ENCODE measurements at regions not wholly inside any gene's neighbourhood (a gene's known extent, or its start where the extent isn't known, plus 50 kb on each side); places are given as distances from the start of the nearest gene placed in this dataset.

- no peak for DNase-seq
Measured at GRCh38 chr10:89829262-89829886, 128.0 kb downstream of the KIF20B start.

GRCh38 chr10:89829887-89830269 is 128.5 kb downstream of the KIF20B start:
- DNase-seq, result no peak

- DNase-seq, result no peak
Measured at GRCh38 chr10:89830624-89831023, 129.2 kb downstream of the KIF20B start.

- no peak for DNase-seq
Measured at GRCh38 chr10:89836840-89837164, 135.4 kb downstream of the KIF20B start.

GRCh38 chr10:89837165-89838043 is 136.0 kb downstream of the KIF20B start:
- peak; percentile 25 for DNase-seq

- no peak for DNase-seq
Measured at GRCh38 chr10:89838044-89838615, 136.7 kb downstream of the KIF20B start.

- no peak for DNase-seq
Measured at GRCh38 chr10:89845541-89846280, 144.3 kb downstream of the KIF20B start.

GRCh38 chr10:89846281-89846630 is 144.9 kb downstream of the KIF20B start:
- no peak for DNase-seq

GRCh38 chr10:89846786-89847185 is 145.4 kb downstream of the KIF20B start:
- DNase-seq, result no peak

- DNase-seq, result no peak
Measured at GRCh38 chr10:89852872-89853271, 151.5 kb downstream of the KIF20B start.

GRCh38 chr10:89853781-89854191 is 152.4 kb downstream of the KIF20B start:
- DNase-seq, result no peak

GRCh38 chr10:89857431-89858042 is 156.1 kb downstream of the KIF20B start:
- no peak for DNase-seq

GRCh38 chr10:89861199-89861573 is 159.8 kb downstream of the KIF20B start:
- no peak for DNase-seq

GRCh38 chr10:89861584-89862301 is 160.4 kb downstream of the KIF20B start:
- peak; percentile 87 for DNase-seq

GRCh38 chr10:89867964-89868363 is 166.6 kb downstream of the KIF20B start:
- DNase-seq, result no peak

- DNase-seq, result no peak
Measured at GRCh38 chr10:89869180-89869579, 167.8 kb downstream of the KIF20B start.

- DNase-seq, result no peak
Measured at GRCh38 chr10:89869592-89870156, 168.3 kb downstream of the KIF20B start.

GRCh38 chr10:89870936-89871335 is 169.5 kb downstream of the KIF20B start:
- no peak for DNase-seq

- DNase-seq, result no peak
Measured at GRCh38 chr10:89873055-89873454, 171.7 kb downstream of the KIF20B start.

- no peak for DNase-seq
Measured at GRCh38 chr10:89875557-89875956, 174.2 kb downstream of the KIF20B start.

GRCh38 chr10:89879121-89879520 is 177.7 kb downstream of the KIF20B start:
- no peak for DNase-seq

- DNase-seq, result no peak
Measured at GRCh38 chr10:89887406-89887805, 186.0 kb downstream of the KIF20B start.
